HG02571 (cell line): ENCODE measurements at regions not wholly inside any gene's neighbourhood (a gene's known extent, or its start where the extent isn't known, plus 50 kb on each side); places are given as distances from the start of the nearest gene placed in this dataset.

Experiments used
- ATAC-seq: cut with Tn5 transposase; IDR thresholded peaks from one replicate; pipeline ENCODE4 v1.9.1; 2021; ENCODE audit warnings: mild to moderate bottlenecking, moderate library complexity; ENCODE audit not compliant: unreplicated experiment

DNA sequence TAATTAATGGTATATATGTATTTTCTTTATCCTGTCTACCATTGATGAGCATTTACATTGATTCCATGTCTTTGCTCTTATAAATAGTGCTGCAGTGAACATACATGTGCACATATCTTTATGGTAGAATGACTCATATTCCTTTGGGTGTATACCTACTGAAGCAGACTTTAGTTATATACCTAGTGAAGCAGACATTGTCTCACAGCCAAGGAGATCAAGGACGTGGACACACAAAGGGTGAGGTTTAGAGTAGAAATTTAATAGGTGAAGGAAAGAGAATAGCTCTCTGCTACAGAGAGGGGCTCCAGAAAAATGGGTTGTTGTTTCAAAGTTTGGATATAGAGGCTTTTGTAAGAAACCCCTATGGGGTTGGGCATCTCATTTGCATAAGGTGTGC lies 700.3 kb downstream of the CDH11 start:
- ATAC-seq: no peak

DNA sequence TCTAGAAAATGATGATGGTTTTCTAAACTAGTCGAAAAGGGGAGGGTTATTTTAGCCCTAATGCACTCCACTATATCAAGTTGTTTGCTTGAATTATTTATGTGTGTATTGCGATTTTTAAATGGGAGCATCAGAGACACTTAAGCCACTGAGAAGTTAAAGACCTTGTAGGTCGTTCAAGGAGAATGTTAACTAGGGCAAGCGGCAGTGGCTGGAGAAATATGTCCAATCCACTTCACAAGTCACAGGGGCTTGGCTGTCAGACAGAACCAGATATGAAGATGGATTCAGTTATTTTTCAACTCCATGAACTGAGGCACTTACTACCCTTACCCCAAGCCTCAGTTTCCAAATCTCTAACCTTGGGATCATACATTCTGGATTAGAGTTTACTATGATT lies 702.0 kb downstream of the CDH11 start:
- ATAC-seq: no peak

DNA sequence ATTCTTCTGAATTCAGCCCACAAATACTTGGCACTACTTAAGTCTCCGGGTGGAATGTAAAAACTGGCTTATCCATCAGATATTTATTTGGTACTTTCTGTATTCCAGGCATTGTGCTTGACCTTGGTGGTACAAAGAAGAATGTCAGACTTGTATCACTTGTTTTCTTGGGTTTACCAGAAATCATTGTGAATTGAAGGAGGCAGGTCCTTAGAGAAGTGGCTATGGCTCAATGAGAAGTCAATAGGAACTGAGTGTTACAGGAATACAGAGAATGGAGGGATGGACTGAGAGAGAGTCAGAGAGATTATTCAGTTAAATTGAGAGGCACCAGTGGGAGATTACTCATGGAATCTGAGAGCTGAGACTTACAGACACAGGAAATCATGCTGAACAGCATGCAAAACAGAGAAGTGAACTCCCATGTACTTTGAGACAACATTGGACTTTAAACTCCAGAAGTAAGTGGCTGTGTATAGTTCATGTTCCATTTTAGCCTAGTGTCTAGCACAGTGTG lies 704.1 kb downstream of the CDH11 start:
- no peak for ATAC-seq

- ATAC-seq: no peak
These were observed 705.5 kb downstream of the CDH11 start for GRCh38 chr16:64416216-64417005.

GRCh38 chr16:64412578-64413280 lies 709.1 kb downstream of the CDH11 start:
- no peak for ATAC-seq

- no peak for ATAC-seq
These were observed 711.6 kb downstream of the CDH11 start for GRCh38 chr16:64410306-64410705.

DNA sequence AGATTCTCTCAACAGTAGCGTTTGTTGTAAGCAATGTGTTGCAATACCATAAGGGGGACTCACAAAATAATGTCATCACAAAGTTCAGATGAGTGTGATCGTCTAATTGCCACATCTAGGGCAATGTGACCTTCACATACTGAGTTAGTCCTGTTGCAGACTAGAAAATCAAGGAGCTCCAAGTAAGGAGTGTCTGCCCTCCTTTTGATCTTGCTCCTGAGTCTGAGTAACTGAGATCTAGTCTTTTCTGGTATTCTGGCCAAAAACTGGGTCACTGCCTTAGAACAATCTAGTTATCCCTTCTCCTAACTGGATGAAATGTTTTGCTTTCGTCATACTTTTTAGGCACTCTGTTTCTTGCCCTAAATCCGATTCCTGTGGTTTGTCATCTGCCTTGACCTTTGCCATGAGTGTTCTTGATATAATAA lies 712.1 kb downstream of the CDH11 start:
- ATAC-seq: no peak

- ATAC-seq: no peak
These were observed 713.2 kb downstream of the CDH11 start for GRCh38 chr16:64408699-64409098.

DNA sequence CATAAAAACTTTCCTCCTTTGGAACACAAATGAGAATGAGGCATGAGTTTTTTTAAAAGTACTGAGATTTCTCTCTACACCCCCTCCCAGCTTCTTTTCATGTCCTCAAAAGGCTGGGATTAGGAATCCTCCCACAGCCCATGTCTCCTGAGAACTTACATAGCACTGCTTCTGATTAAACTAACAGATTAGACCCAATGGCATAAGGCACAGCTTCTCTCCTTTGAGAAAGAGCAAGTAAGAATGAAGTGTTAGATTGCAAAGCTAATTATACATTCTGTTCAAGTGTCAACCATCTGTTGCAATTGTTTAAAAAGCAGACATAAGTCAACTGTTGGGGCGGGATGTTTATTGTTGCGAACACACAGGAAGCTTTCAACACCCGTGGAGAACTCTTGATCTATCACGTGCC lies 715.1 kb downstream of the CDH11 start:
- ATAC-seq: no peak

DNA sequence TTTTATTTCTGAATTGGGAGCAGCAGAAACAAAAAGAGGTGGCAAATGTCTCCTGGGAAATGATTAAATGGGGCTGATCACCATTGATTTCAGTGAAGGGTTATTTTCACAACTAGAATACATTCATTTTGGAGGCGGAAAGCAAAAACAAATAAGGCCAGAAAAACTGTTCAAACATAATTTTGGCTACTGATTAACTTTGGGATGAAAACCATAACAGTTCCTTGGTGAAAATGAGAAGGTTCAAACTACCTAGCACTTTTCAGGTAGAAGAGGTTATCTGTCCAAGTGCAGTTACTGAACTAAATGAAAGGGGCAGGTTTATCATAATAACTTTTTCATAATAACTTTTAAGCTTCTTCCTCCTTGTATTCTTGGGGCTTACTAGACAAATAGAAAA lies 718.5 kb downstream of the CDH11 start:
- no peak for ATAC-seq

DNA sequence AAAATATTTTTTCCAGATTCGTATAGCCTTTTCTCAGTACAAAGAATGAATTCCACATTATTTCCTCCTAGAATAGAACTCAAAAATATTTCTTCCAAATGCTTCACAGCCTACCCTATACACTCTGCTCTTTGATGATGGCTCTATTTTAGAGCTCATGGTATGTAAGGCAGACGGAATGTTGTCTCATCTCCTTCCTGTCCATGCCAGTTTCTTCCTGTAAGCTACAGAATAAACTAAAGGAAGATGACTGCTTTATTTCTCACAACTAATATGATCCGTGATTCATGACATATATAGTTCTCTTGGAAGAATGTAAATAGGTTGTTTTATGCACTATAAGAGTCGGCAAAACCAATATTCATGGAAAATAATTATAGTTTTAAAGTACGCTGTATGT lies 723.1 kb downstream of the CDH11 start:
- no peak for ATAC-seq

DNA sequence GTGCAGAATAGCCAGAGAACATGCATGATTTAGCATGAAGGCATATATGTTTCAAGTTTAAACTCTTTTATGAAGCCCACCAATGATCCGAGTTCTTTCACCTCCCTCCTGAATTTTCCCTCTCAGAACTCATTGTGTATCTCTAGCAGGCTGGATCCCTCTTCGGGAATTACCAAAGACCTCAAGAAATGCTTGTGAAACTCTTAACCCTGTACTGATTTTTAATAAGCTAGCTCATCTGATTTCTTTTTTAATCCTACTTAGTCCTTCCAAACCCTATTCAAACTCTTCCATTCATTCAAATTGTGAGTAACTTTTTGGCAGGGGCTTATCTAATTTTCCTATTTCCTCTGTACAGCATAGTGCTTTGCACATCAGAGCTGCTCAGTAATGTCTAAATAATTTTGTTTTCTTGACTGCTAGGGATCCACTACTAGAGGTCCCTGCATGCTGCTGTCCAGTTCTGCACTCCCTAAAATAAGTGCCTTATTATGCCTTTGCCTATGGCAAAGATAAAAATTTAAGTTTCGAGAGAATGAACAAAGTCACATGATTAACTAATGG lies 723.8 kb downstream of the CDH11 start:
- no peak for ATAC-seq

GRCh38 chr16:64397042-64397441 lies 724.8 kb downstream of the CDH11 start:
- ATAC-seq: no peak

- ATAC-seq: no peak
These were observed 727.8 kb downstream of the CDH11 start for GRCh38 chr16:64394061-64394460.

GRCh38 chr16:64392456-64392855 lies 729.4 kb downstream of the CDH11 start:
- ATAC-seq: no peak

DNA sequence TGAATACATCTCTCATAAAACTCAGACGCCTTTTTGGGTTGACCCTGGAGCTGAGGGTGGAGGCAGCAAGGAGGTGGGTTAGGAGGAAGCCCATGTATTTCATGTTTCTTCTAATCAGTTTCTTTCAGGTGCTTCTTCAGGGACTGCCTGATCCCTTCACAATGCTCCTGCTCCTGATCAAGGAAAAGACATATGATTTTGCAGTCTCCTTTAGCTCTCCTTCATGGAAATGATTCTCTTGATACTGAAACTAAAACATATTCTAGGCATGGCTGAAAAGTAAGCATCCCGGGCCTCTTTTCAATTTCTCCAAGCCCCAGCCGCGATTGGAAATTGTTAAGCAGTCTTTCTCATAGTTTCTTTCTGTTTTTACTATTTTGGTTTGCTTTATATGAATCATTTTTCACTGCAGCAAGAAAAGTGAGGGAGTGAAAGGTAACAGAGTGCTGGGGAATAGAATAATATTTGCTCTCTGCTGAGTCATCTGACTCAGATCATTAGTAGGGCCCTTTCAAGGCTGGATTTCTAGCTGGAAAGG lies 730.7 kb downstream of the CDH11 start:
- no peak for ATAC-seq

DNA sequence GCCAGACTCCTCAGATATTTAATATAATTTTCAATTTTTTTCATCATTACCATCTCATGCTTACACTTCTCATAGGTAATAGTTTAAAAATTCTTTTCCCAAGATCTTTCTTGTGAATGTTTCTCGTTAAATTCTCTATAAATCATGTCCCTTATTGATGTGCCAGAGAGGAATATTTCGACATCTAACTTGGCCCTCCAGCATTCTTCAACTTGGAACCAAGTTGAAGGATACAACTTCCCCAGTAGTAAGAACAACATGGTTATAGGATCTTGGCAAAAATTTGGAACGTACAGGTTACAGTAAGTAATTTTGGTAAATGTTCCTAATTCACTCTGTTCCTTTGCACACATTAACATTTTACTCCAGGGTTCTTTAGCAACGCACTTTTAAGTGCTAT lies 731.8 kb downstream of the CDH11 start:
- no peak for ATAC-seq

DNA sequence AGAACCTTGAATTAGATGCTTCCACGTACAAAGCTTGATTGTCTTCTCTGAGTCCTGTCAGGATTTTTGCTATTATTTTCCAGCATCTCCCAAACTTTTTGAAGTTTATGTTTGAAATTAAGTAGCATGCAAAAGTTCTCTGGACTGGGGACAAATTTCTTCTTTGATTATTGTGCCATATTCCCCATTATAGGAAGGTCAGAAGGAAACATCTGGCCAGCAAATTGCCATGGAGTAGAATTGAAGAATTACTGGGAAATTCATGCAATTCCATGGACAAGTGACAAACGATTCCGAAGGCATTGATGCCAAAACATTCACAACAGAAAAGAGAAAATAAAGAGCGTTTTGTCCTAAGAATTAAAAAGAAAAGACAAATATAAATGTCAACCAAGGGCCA lies 737.2 kb downstream of the CDH11 start:
- ATAC-seq: no peak

DNA sequence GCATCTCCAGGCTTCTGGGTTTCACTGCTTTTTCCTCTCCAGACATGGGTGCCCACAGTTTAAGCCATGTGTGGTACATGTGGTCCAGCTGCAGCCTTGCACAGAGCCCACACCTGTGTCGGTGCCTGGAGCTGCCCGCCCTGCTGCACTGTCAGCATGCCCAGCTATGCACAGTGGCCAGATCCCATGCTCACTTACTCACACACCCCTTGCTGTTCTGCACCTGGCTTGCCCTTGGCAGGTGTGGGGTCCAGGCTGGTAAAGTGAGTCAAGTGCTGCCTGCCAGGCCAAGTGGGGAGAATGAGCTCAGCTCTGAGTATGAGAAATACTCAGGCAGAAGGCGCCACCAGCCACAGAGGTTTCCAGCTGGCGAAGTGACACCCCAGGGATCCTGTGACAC lies 739.9 kb downstream of the CDH11 start:
- ATAC-seq: no peak

- ATAC-seq: no peak
These were observed 741.1 kb downstream of the CDH11 start for GRCh38 chr16:64380751-64381150.

- ATAC-seq: no peak
These were observed 746.4 kb downstream of the CDH11 start for GRCh38 chr16:64375391-64375980.
